ENCODE measurements at regions not wholly inside any gene's neighbourhood (a gene's known extent, or its start where the extent isn't known, plus 50 kb on each side); places are given as distances from the start of the nearest gene placed in this dataset.
A peak's percentile ranks its signal among the peaks of the same experiment; 100 is the strongest.

GRCh38 chr7:124318721-124319450 is 286.0 kb upstream of the TMEM229A start:
- Histone ChIP-seq H3K4me1 (ENCODE audit: control insufficient read depth, insufficient read depth, low read length) (no peaks in the 10 kb centered on the region), H3K27me3 (ENCODE audit: control insufficient read depth, insufficient read depth, low read length) (no peaks in the 10 kb centered on the region), H3K36me3 (ENCODE audit: control insufficient read depth, insufficient read depth, low read length) (no peaks in the 10 kb centered on the region), H3K27ac (ENCODE audit: low read length) (no peak overlapping the region), H3K9me3 (ENCODE audit: control insufficient read depth, low read depth, low read length) (no peaks in the 10 kb centered on the region), H3K4me3 (ENCODE audit: low read length) (no peak overlapping the region)
- DNase-seq = no peak
- WGBS (ENCODE audit: insufficient coverage, low lambda C conversion rate) = 84% methylated on average over 5 of the region's 5 CpGs

GRCh38 chr7:124310934-124311390 is 278.1 kb upstream of the TMEM229A start:
- Histone ChIP-seq H3K27ac (ENCODE audit: low read length) (no peak overlapping the region), H3K9me3 (ENCODE audit: control insufficient read depth, low read depth, low read length) (no peaks in the 10 kb centered on the region), H3K4me1 (ENCODE audit: control insufficient read depth, insufficient read depth, low read length) (no peaks in the 10 kb centered on the region), H3K27me3 (ENCODE audit: control insufficient read depth, insufficient read depth, low read length) (no peaks in the 10 kb centered on the region), H3K36me3 (ENCODE audit: control insufficient read depth, insufficient read depth, low read length) (no peaks in the 10 kb centered on the region), H3K4me3 (ENCODE audit: low read length) (no peak overlapping the region)
- no peak for DNase-seq

GRCh38 chr7:124308384-124308783 is 275.5 kb upstream of the TMEM229A start:
- Histone ChIP-seq H3K36me3 (ENCODE audit: control insufficient read depth, insufficient read depth, low read length) (no peaks in the 10 kb centered on the region), H3K27ac (ENCODE audit: low read length) (no peak overlapping the region), H3K4me1 (ENCODE audit: control insufficient read depth, insufficient read depth, low read length) (no peaks in the 10 kb centered on the region), H3K9me3 (ENCODE audit: control insufficient read depth, low read depth, low read length) (no peaks in the 10 kb centered on the region), H3K27me3 (ENCODE audit: control insufficient read depth, insufficient read depth, low read length) (no peaks in the 10 kb centered on the region), H3K4me3 (ENCODE audit: low read length) (no peak overlapping the region)
- no peak for DNase-seq

- no peaks in the 10 kb centered on the region for H3K27me3 ChIP-seq (ENCODE audit: control insufficient read depth, insufficient read depth, low read length)
- no peaks in the 10 kb centered on the region for H3K36me3 ChIP-seq (ENCODE audit: control insufficient read depth, insufficient read depth, low read length)
- H3K4me1 ChIP-seq (ENCODE audit: control insufficient read depth, insufficient read depth, low read length) = no peaks in the 10 kb centered on the region
- no peaks in the 10 kb centered on the region for H3K9me3 ChIP-seq (ENCODE audit: control insufficient read depth, low read depth, low read length)
- no peak overlapping the region for H3K27ac ChIP-seq (ENCODE audit: low read length)
- H3K4me3 ChIP-seq (ENCODE audit: low read length) = no peak overlapping the region
- WGBS (ENCODE audit: insufficient coverage, low lambda C conversion rate) = no CpG with 5 or more reads among the region's 1 CpG
- no peak for DNase-seq
Observed at GRCh38 chr7:124295289-124295688, 262.4 kb upstream of the TMEM229A start.

- no peak for DNase-seq
- WGBS (ENCODE audit: insufficient coverage, low lambda C conversion rate) = no CpG with 5 or more reads among the region's 1 CpG
- Histone ChIP-seq H3K4me1 (ENCODE audit: control insufficient read depth, insufficient read depth, low read length) (no peaks in the 10 kb centered on the region), H3K27ac (ENCODE audit: low read length) (no peak overlapping the region), H3K9me3 (ENCODE audit: control insufficient read depth, low read depth, low read length) (no peaks in the 10 kb centered on the region), H3K36me3 (ENCODE audit: control insufficient read depth, insufficient read depth, low read length) (no peaks in the 10 kb centered on the region), H3K27me3 (ENCODE audit: control insufficient read depth, insufficient read depth, low read length) (no peaks in the 10 kb centered on the region), H3K4me3 (ENCODE audit: low read length) (no peak overlapping the region)
Observed at GRCh38 chr7:124284937-124285336, 252.1 kb upstream of the TMEM229A start.

GRCh38 chr7:124276005-124276622 is 243.2 kb upstream of the TMEM229A start:
- H3K4me3 ChIP-seq (ENCODE audit: low read length) = no peak overlapping the region
- no peaks in the 10 kb centered on the region for H3K4me1 ChIP-seq (ENCODE audit: control insufficient read depth, insufficient read depth, low read length)
- H3K27ac ChIP-seq (ENCODE audit: low read length) = no peak overlapping the region
- no peaks in the 10 kb centered on the region for H3K27me3 ChIP-seq (ENCODE audit: control insufficient read depth, insufficient read depth, low read length)
- WGBS (ENCODE audit: insufficient coverage, low lambda C conversion rate) = no CpG with 5 or more reads among the region's 3 CpGs
- H3K36me3 ChIP-seq (ENCODE audit: control insufficient read depth, insufficient read depth, low read length) = no peaks in the 10 kb centered on the region
- no peaks in the 10 kb centered on the region for H3K9me3 ChIP-seq (ENCODE audit: control insufficient read depth, low read depth, low read length)
- DNase-seq = peak in 1 of 2 donors; percentile 0

- 57% methylated on average over 2 of the region's 3 CpGs for WGBS (ENCODE audit: insufficient coverage, low lambda C conversion rate)
- Histone ChIP-seq H3K4me3 (ENCODE audit: low read length) (no peak overlapping the region), H3K36me3 (ENCODE audit: control insufficient read depth, insufficient read depth, low read length) (no peaks in the 10 kb centered on the region), H3K27ac (ENCODE audit: low read length) (no peak overlapping the region), H3K9me3 (ENCODE audit: control insufficient read depth, low read depth, low read length) (no peaks in the 10 kb centered on the region), H3K4me1 (ENCODE audit: control insufficient read depth, insufficient read depth, low read length) (no peaks in the 10 kb centered on the region), H3K27me3 (ENCODE audit: control insufficient read depth, insufficient read depth, low read length) (no peaks in the 10 kb centered on the region)
- no peak for DNase-seq
Observed at GRCh38 chr7:124275411-124275810, 242.5 kb upstream of the TMEM229A start.

GRCh38 chr7:124269774-124270173 is 236.9 kb upstream of the TMEM229A start:
- no peak overlapping the region for H3K4me3 ChIP-seq (ENCODE audit: low read length)
- no peaks in the 10 kb centered on the region for H3K27me3 ChIP-seq (ENCODE audit: control insufficient read depth, insufficient read depth, low read length)
- no peak overlapping the region for H3K27ac ChIP-seq (ENCODE audit: low read length)
- H3K9me3 ChIP-seq (ENCODE audit: control insufficient read depth, low read depth, low read length) = no peaks in the 10 kb centered on the region
- H3K4me1 ChIP-seq (ENCODE audit: control insufficient read depth, insufficient read depth, low read length) = no peaks in the 10 kb centered on the region
- no peaks in the 10 kb centered on the region for H3K36me3 ChIP-seq (ENCODE audit: control insufficient read depth, insufficient read depth, low read length)
- DNase-seq = no peak

GRCh38 chr7:124267154-124267553 is 234.3 kb upstream of the TMEM229A start:
- no peak overlapping the region for H3K27ac ChIP-seq (ENCODE audit: low read length)
- no peaks in the 10 kb centered on the region for H3K36me3 ChIP-seq (ENCODE audit: control insufficient read depth, insufficient read depth, low read length)
- DNase-seq = no peak
- H3K4me1 ChIP-seq (ENCODE audit: control insufficient read depth, insufficient read depth, low read length) = no peaks in the 10 kb centered on the region
- H3K4me3 ChIP-seq (ENCODE audit: low read length) = no peak overlapping the region
- H3K27me3 ChIP-seq (ENCODE audit: control insufficient read depth, insufficient read depth, low read length) = no peaks in the 10 kb centered on the region
- WGBS (ENCODE audit: insufficient coverage, low lambda C conversion rate) = 90% methylated on average over 1 of the region's 2 CpGs
- H3K9me3 ChIP-seq (ENCODE audit: control insufficient read depth, low read depth, low read length) = no peaks in the 10 kb centered on the region

- no peaks in the 10 kb centered on the region for H3K36me3 ChIP-seq (ENCODE audit: control insufficient read depth, insufficient read depth, low read length)
- H3K27me3 ChIP-seq (ENCODE audit: control insufficient read depth, insufficient read depth, low read length) = no peaks in the 10 kb centered on the region
- H3K27ac ChIP-seq (ENCODE audit: low read length) = no peak overlapping the region
- 90% methylated on average over 2 of the region's 4 CpGs for WGBS (ENCODE audit: insufficient coverage, low lambda C conversion rate)
- H3K4me3 ChIP-seq (ENCODE audit: low read length) = no peak overlapping the region
- H3K4me1 ChIP-seq (ENCODE audit: control insufficient read depth, insufficient read depth, low read length) = no peaks in the 10 kb centered on the region
- DNase-seq = no peak
- no peaks in the 10 kb centered on the region for H3K9me3 ChIP-seq (ENCODE audit: control insufficient read depth, low read depth, low read length)
Observed at GRCh38 chr7:124263232-124263827, 230.5 kb upstream of the TMEM229A start.

GRCh38 chr7:124261710-124262109 is 228.8 kb upstream of the TMEM229A start:
- no peak overlapping the region for H3K27ac ChIP-seq (ENCODE audit: low read length)
- H3K4me3 ChIP-seq (ENCODE audit: low read length) = no peak overlapping the region
- H3K9me3 ChIP-seq (ENCODE audit: control insufficient read depth, low read depth, low read length) = no peaks in the 10 kb centered on the region
- WGBS (ENCODE audit: insufficient coverage, low lambda C conversion rate) = no CpG with 5 or more reads among the region's 2 CpGs
- H3K36me3 ChIP-seq (ENCODE audit: control insufficient read depth, insufficient read depth, low read length) = no peaks in the 10 kb centered on the region
- DNase-seq = no peak
- H3K4me1 ChIP-seq (ENCODE audit: control insufficient read depth, insufficient read depth, low read length) = no peaks in the 10 kb centered on the region
- H3K27me3 ChIP-seq (ENCODE audit: control insufficient read depth, insufficient read depth, low read length) = no peaks in the 10 kb centered on the region
